ENCODE measurements at regions not wholly inside any gene's neighbourhood (a gene's known extent, or its start where the extent isn't known, plus 50 kb on each side); places are given as distances from the start of the nearest gene placed in this dataset.

DNA sequence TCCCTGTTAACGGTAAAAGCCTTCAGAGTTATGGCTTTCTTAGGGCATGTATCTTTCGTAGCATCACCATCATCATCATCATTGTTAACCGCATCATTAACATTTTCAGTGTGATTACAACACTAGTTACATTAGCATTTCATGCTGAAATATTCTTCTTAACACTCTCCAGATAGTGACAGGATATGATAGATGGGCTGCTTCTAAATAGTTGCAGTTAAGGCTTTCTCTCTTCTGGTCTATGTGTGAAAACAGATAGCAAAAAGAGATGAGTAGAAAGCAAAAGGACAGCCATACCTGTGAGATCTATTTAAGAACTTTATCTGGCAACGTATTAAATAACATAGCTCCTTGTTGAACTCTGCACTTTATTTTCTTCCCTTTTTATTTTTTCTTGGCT lies 1069.8 kb downstream of the ADGRL3 start:
- no peaks in the 10 kb centered on the region for H3K9me3 ChIP-seq (ENCODE audit: low read length)
- WGBS (ENCODE audit: low lambda C conversion rate) = 4% methylated on average over 4 of the region's 4 CpGs
- H4K20me1 ChIP-seq (ENCODE audit: insufficient read depth, low read length) = no peaks in the 10 kb centered on the region
- in situ Hi-C loops (cut with HindIII; ENCODE audit: extremely low pct_ligation_motif_present, low pct_unique_long_range_greater_than_20kb) = no loop called here
- H3K79me2 ChIP-seq (ENCODE audit: insufficient read depth, low read length) = no peaks in the 10 kb centered on the region
- ATAC-seq (no peak), FAIRE-seq (no peak), DNase-seq (ENCODE audit: low spot score) (no peak)
- H3K27me3 ChIP-seq (ENCODE audit: control insufficient read depth in 1 of 2, insufficient read depth in 2 of 2, low read length in 2 of 2) = no peaks in the 10 kb centered on the region
- ChIA-PET POLR2A (no interaction called here), CTCF (ENCODE audit: low intra/inter-chr PET ratio, low total read pairs) (no interaction called here)
- H3K4me2 ChIP-seq (ENCODE audit: low read depth, low read length) = no peak overlapping the region
- H3K36me3 ChIP-seq (replicated peaks in 1 of 2; ENCODE audit: control insufficient read depth in 1 of 2, insufficient read depth in 2 of 2, low read length in 2 of 2) = no peaks in the 10 kb centered on the region
- no peak overlapping the region for H2AFZ ChIP-seq (ENCODE audit: low read length)
- H3K4me1 ChIP-seq (ENCODE audit: insufficient read depth, low read length) = no peaks in the 10 kb centered on the region
- H3K4me3 ChIP-seq (replicated peaks in 1 of 3; ENCODE audit: insufficient read depth in 1 of 3, low read depth in 2 of 3, low read length in 3 of 3) = no peak overlapping the region
- H3K9ac ChIP-seq (ENCODE audit: insufficient read depth, low read depth, low read length) = no peak overlapping the region
- intact Hi-C loops (cut with micrococcal nuclease; ENCODE audit: unreplicated experiment) = no loop called here
- no TSS peak for BruUV-seq (replicated peaks)
- no peak overlapping the region for H3K27ac ChIP-seq (ENCODE audit: extremely low read length, insufficient read depth, low read length)
- no peak for TF ChIP-seq ZKSCAN8 (CRISPR knock-in tag; IDR thresholded peaks at IDR 0.05; ENCODE audit: borderline replicate concordance)
- no peak for TF ChIP-seq ZNF441 (CRISPR knock-in tag; IDR thresholded peaks at IDR 0.05; ENCODE audit: borderline replicate concordance)
- no peak for TF ChIP-seq RORA (CRISPR knock-in tag; IDR thresholded peaks at IDR 0.05)
- no peak for TF ChIP-seq NR2F1 (CRISPR knock-in tag; IDR thresholded peaks at IDR 0.05)
- TF ChIP-seq, protein P1, sequence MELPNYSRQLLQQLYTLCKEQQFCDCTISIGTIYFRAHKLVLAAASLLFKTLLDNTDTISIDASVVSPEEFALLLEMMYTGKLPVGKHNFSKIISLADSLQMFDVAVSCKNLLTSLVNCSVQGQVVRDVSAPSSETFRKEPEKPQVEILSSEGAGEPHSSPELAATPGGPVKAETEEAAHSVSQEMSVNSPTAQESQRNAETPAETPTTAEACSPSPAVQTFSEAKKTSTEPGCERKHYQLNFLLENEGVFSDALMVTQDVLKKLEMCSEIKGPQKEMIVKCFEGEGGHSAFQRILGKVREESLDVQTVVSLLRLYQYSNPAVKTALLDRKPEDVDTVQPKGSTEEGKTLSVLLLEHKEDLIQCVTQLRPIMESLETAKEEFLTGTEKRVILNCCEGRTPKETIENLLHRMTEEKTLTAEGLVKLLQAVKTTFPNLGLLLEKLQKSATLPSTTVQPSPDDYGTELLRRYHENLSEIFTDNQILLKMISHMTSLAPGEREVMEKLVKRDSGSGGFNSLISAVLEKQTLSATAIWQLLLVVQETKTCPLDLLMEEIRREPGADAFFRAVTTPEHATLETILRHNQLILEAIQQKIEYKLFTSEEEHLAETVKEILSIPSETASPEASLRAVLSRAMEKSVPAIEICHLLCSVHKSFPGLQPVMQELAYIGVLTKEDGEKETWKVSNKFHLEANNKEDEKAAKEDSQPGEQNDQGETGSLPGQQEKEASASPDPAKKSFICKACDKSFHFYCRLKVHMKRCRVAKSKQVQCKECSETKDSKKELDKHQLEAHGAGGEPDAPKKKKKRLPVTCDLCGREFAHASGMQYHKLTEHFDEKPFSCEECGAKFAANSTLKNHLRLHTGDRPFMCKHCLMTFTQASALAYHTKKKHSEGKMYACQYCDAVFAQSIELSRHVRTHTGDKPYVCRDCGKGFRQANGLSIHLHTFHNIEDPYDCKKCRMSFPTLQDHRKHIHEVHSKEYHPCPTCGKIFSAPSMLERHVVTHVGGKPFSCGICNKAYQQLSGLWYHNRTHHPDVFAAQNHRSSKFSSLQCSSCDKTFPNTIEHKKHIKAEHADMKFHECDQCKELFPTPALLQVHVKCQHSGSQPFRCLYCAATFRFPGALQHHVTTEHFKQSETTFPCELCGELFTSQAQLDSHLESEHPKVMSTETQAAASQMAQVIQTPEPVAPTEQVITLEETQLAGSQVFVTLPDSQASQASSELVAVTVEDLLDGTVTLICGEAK (IDR thresholded peaks at IDR 0.05) = no peak
- TF ChIP-seq, protein P1 (CRISPR knock-in tag; IDR thresholded peaks at IDR 0.05) = no peak
- TF ChIP-seq CREB1 (IDR thresholded peaks at IDR 0.05) = no peak
- TF ChIP-seq CREB1 (CRISPR knock-in tag; IDR thresholded peaks at IDR 0.05) = no peak
- no peak for TF ChIP-seq POGK (CRISPR knock-in tag; conservative IDR thresholded peaks at IDR 0.05)
- TF ChIP-seq MBNL3 (CRISPR knock-in tag; conservative IDR thresholded peaks at IDR 0.05) = no peak
- no peak for TF ChIP-seq ZNF234 (CRISPR knock-in tag; conservative IDR thresholded peaks at IDR 0.05)
- TF ChIP-seq MLLT10 (CRISPR knock-in tag; IDR thresholded peaks at IDR 0.05) = no peak
- TF ChIP-seq IRF2 (CRISPR knock-in tag; IDR thresholded peaks at IDR 0.05) = no peak
- no peak for TF ChIP-seq SPEN (CRISPR knock-in tag; IDR thresholded peaks at IDR 0.05; ENCODE audit: low read depth)
- TF ChIP-seq ZNF496 (CRISPR knock-in tag; IDR thresholded peaks at IDR 0.05; ENCODE audit: insufficient replicate concordance) = no peak
- no peak for TF ChIP-seq GTF3A (CRISPR knock-in tag; conservative IDR thresholded peaks at IDR 0.05)

Measured in HepG2 (cell line).